Calu3 (cell line): ENCODE measurements at regions not wholly inside any gene's neighbourhood (a gene's known extent, or its start where the extent isn't known, plus 50 kb on each side); places are given as distances from the start of the nearest gene placed in this dataset.

Source experiments
- BruUV-seq: library from RNA; stranded (reverse); fragments of 400-500 nt; replicated peaks from 2 replicates; lab custom pipeline; 2021; lab: Mats Ljungman, UMichigan
- CTCF ChIA-PET: fragments of 300-600 bp; sonication (Branson Sonifier 250); formaldehyde crosslinking; loops from one replicate; lab custom pipeline; 2022; ENCODE audit warnings: antibody characterized with exemption; lab: Charles Lee
- DNase-seq: peaks from one replicate; pipeline ENCODE4 v3.0.0; 2022
- H3K27ac Mint-ChIP-seq: one replicate; pipeline ENCODE4 v1.8.0; 2022; ENCODE audit warnings: mixed read lengths; ENCODE audit not compliant: unreplicated experiment
- H3K27me3 Mint-ChIP-seq: one replicate; pipeline ENCODE4 v1.8.0; 2022; ENCODE audit warnings: mixed read lengths; ENCODE audit not compliant: unreplicated experiment
- H3K36me3 Mint-ChIP-seq: one replicate; pipeline ENCODE4 v1.8.0; 2022; ENCODE audit warnings: mild to moderate bottlenecking, moderate library complexity, mixed read lengths; ENCODE audit not compliant: insufficient read depth, unreplicated experiment
- H3K4me1 Mint-ChIP-seq: one replicate; pipeline ENCODE4 v1.8.0; 2022; ENCODE audit warnings: mild to moderate bottlenecking, low read depth, mixed read lengths; ENCODE audit not compliant: unreplicated experiment
- H3K4me3 Mint-ChIP-seq: one replicate; pipeline ENCODE4 v1.8.0; 2022; ENCODE audit warnings: mild to moderate bottlenecking, low read depth, moderate library complexity, mixed read lengths; ENCODE audit not compliant: unreplicated experiment
- H3K9me3 Mint-ChIP-seq: one replicate; pipeline ENCODE4 v1.8.0; 2022; ENCODE audit warnings: low read depth, mixed read lengths; ENCODE audit not compliant: unreplicated experiment
- intact Hi-C: fragments of 100-400 bp; cut with micrococcal nuclease; formaldehyde crosslinking; loops from one replicate; pipeline ENCODE4 v1.10.0; 2022; ENCODE audit not compliant: unreplicated experiment
- TF ChIP-seq, protein P1 (sequence below): fragments of 200-600 bp; IDR thresholded peaks from one replicate; pipeline ENCODE4 v1.8.0; 2022; ENCODE audit warnings: antibody characterized with exemption; ENCODE audit not compliant: unreplicated experiment

DNA sequence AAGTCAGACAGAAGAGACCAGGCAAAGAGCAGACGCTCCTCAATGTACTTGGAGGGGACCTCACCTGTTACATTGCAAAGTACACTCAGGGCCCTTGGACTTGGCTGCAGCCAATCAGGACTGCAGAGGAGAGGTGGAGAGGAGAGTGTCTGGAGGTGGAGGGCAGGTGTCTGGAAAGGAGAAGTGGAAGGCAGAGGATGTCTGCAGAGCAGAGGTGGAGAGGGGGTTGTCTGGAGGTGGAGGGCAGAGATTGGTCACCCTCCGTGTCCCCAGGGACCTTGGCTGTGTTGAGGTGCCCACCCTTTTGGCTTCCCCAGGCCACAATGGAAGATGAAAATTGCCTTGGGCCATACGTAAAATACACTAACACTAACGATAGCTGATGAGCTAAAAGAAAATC lies 241.3 kb upstream of the IRX2 start:
- CTCF ChIA-PET, result no interaction called here
- TF ChIP-seq, protein P1, sequence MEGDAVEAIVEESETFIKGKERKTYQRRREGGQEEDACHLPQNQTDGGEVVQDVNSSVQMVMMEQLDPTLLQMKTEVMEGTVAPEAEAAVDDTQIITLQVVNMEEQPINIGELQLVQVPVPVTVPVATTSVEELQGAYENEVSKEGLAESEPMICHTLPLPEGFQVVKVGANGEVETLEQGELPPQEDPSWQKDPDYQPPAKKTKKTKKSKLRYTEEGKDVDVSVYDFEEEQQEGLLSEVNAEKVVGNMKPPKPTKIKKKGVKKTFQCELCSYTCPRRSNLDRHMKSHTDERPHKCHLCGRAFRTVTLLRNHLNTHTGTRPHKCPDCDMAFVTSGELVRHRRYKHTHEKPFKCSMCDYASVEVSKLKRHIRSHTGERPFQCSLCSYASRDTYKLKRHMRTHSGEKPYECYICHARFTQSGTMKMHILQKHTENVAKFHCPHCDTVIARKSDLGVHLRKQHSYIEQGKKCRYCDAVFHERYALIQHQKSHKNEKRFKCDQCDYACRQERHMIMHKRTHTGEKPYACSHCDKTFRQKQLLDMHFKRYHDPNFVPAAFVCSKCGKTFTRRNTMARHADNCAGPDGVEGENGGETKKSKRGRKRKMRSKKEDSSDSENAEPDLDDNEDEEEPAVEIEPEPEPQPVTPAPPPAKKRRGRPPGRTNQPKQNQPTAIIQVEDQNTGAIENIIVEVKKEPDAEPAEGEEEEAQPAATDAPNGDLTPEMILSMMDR, result no peak
- no TSS peak for BruUV-seq
- H3K27me3 Mint-ChIP-seq, result no peaks in the 10 kb centered on the region
- H3K36me3 Mint-ChIP-seq, result no peaks in the 10 kb centered on the region
- intact Hi-C loops, result no loop called here
- no peak overlapping the region for H3K27ac Mint-ChIP-seq
- H3K4me3 Mint-ChIP-seq, result no peak overlapping the region
- H3K4me1 Mint-ChIP-seq, result no peaks in the 10 kb centered on the region
- DNase-seq, result no peak
- H3K9me3 Mint-ChIP-seq, result peaks cover 13% of the 10 kb centered on the region

GRCh38 chr5:2991884-2992283 lies 240.4 kb upstream of the IRX2 start:
- Mint-ChIP-seq H3K9me3 (peaks cover 12% of the 10 kb centered on the region), H3K4me1 (no peaks in the 10 kb centered on the region), H3K4me3 (no peak overlapping the region), H3K27me3 (no peaks in the 10 kb centered on the region), H3K27ac (no peak overlapping the region), H3K36me3 (no peaks in the 10 kb centered on the region)
- TF ChIP-seq, protein P1, result no peak
- intact Hi-C loops, result no loop called here
- DNase-seq, result no peak
- no TSS peak for BruUV-seq
- CTCF ChIA-PET, result no interaction called here

GRCh38 chr5:2989517-2989916 lies 238.0 kb upstream of the IRX2 start:
- Mint-ChIP-seq H3K4me1 (no peaks in the 10 kb centered on the region), H3K4me3 (no peak overlapping the region), H3K9me3 (peaks cover 10% of the 10 kb centered on the region), H3K27me3 (no peaks in the 10 kb centered on the region), H3K27ac (no peak overlapping the region), H3K36me3 (no peaks in the 10 kb centered on the region)
- no TSS peak for BruUV-seq
- DNase-seq, result no peak
- CTCF ChIA-PET, result no interaction called here
- TF ChIP-seq, protein P1, result no peak
- intact Hi-C loops, result no loop called here

- intact Hi-C loops, result no loop called here
- CTCF ChIA-PET, result no interaction called here
Measured at GRCh38 chr5:2986301-2986700, 234.8 kb upstream of the IRX2 start.

More at GRCh38 chr5:2986301-2986700, 234.8 kb upstream of the IRX2 start:
- DNase-seq, result no peak
- TF ChIP-seq, protein P1, result no peak
- H3K27ac Mint-ChIP-seq, result no peak overlapping the region
- no peaks in the 10 kb centered on the region for H3K36me3 Mint-ChIP-seq
- no peak overlapping the region for H3K4me3 Mint-ChIP-seq
- H3K9me3 Mint-ChIP-seq, result peaks cover 8% of the 10 kb centered on the region
- no TSS peak for BruUV-seq
- H3K27me3 Mint-ChIP-seq, result no peaks in the 10 kb centered on the region
- no peaks in the 10 kb centered on the region for H3K4me1 Mint-ChIP-seq
